Right renal cortex interstitium (tissue), 3 donors: ENCODE measurements at regions not wholly inside any gene's neighbourhood (a gene's known extent, or its start where the extent isn't known, plus 50 kb on each side); places are given as distances from the start of the nearest gene placed in this dataset.

Experiments
- DNase-seq, 3 donors: peaks; one replicate each; pipeline ENCODE4 v3.0.0-alpha.2; 2013; ENCODE audit warnings: low read depth in 3 of 3, low spot score in 2 of 3

GRCh38 chr15:47378527-47378926 is 338.8 kb upstream of the SEMA6D start:
- no peak for DNase-seq

- no peak for DNase-seq
Measured at GRCh38 chr15:47383102-47383501, 334.2 kb upstream of the SEMA6D start.

- DNase-seq, result no peak
Measured at GRCh38 chr15:47383801-47384200, 333.5 kb upstream of the SEMA6D start.

- DNase-seq, result no peak
Measured at GRCh38 chr15:47384341-47384740, 333.0 kb upstream of the SEMA6D start.

GRCh38 chr15:47384776-47385175 is 332.5 kb upstream of the SEMA6D start:
- DNase-seq, result no peak

- no peak for DNase-seq
Measured at GRCh38 chr15:47386459-47386858, 330.8 kb upstream of the SEMA6D start.

- DNase-seq, result no peak
Measured at GRCh38 chr15:47388299-47388698, 329.0 kb upstream of the SEMA6D start.

GRCh38 chr15:47390208-47390765 is 327.0 kb upstream of the SEMA6D start:
- DNase-seq, result no peak

GRCh38 chr15:47394286-47394809 is 323.0 kb upstream of the SEMA6D start:
- DNase-seq, result no peak

GRCh38 chr15:47395076-47395475 is 322.2 kb upstream of the SEMA6D start:
- DNase-seq, result no peak

- DNase-seq, result no peak
Measured at GRCh38 chr15:47397655-47398054, 319.6 kb upstream of the SEMA6D start.

- no peak for DNase-seq
Measured at GRCh38 chr15:47398132-47398531, 319.2 kb upstream of the SEMA6D start.

- no peak for DNase-seq
Measured at GRCh38 chr15:47398594-47398993, 318.7 kb upstream of the SEMA6D start.

GRCh38 chr15:47399100-47399499 is 318.2 kb upstream of the SEMA6D start:
- no peak for DNase-seq

GRCh38 chr15:47400603-47401002 is 316.7 kb upstream of the SEMA6D start:
- no peak for DNase-seq

GRCh38 chr15:47401427-47401826 is 315.9 kb upstream of the SEMA6D start:
- no peak for DNase-seq

- no peak for DNase-seq
Measured at GRCh38 chr15:47402829-47403228, 314.5 kb upstream of the SEMA6D start.

- no peak for DNase-seq
Measured at GRCh38 chr15:47404877-47405276, 312.4 kb upstream of the SEMA6D start.

- no peak for DNase-seq
Measured at GRCh38 chr15:47405365-47406162, 311.7 kb upstream of the SEMA6D start.

- DNase-seq, result no peak
Measured at GRCh38 chr15:47407692-47408091, 309.6 kb upstream of the SEMA6D start.

GRCh38 chr15:47409038-47409437 is 308.3 kb upstream of the SEMA6D start:
- no peak for DNase-seq

- no peak for DNase-seq
Measured at GRCh38 chr15:47409600-47409999, 307.7 kb upstream of the SEMA6D start.
